Liver (tissue), 3 donors: ENCODE measurements at regions not wholly inside any gene's neighbourhood (a gene's known extent, or its start where the extent isn't known, plus 50 kb on each side); places are given as distances from the start of the nearest gene placed in this dataset.

Source experiments
- ATF3 ChIP-seq: IDR thresholded peaks from 2 replicates; pipeline ENCODE4 v1.6.1; 2016; ENCODE audit warnings: antibody characterized with exemption
- CTCF ChIP-seq: fragments of 150-350 bp; IDR thresholded peaks from 2 replicates; pipeline ENCODE4 v1.5.1; 2017; ENCODE audit warnings: improper control_type of control experiment, low read depth, low read length; ENCODE audit not compliant: missing input control
- EGR1 ChIP-seq, 2 donors: IDR thresholded peaks; 2 replicates each; pipeline ENCODE4 v1.6.1; 2016 to 2018; ENCODE audit warnings: antibody characterized with exemption in 2 of 2, low read depth in 2 of 2
- GABPA ChIP-seq, 2 donors: IDR thresholded peaks in 1 of 2; conservative IDR thresholded peaks in 1 of 2; 2 replicates each; pipeline ENCODE4 v1.6.1; 2016; ENCODE audit warnings: antibody characterized with exemption in 2 of 2, mild to moderate bottlenecking in 1 of 2, moderate library complexity in 1 of 2
- HNF4G ChIP-seq: IDR thresholded peaks from 2 replicates; pipeline ENCODE4 v1.6.1; 2016; ENCODE audit warnings: antibody characterized with exemption
- JUND ChIP-seq, 2 donors: IDR thresholded peaks; 2 replicates each; pipeline ENCODE4 v1.6.1; 2016; ENCODE audit warnings: antibody characterized with exemption in 2 of 2
- MAX ChIP-seq: IDR thresholded peaks from 2 replicates; pipeline ENCODE4 v1.6.1; 2016; ENCODE audit warnings: antibody characterized with exemption
- RAD21 ChIP-seq, 2 donors: IDR thresholded peaks; 2 replicates each; pipeline ENCODE4 v1.6.1; 2016; ENCODE audit warnings: antibody characterized with exemption in 2 of 2, mild to moderate bottlenecking in 2 of 2
- REST ChIP-seq: IDR thresholded peaks from 2 replicates; pipeline ENCODE4 v1.6.1; 2016; ENCODE audit warnings: antibody characterized with exemption, mild to moderate bottlenecking
- RXRA ChIP-seq, 2 donors: IDR thresholded peaks; 2 replicates each; pipeline ENCODE4 v1.6.1; 2017 to 2018; ENCODE audit warnings: antibody characterized with exemption in 2 of 2, mild to moderate bottlenecking in 1 of 2
- SP1 ChIP-seq: IDR thresholded peaks from 2 replicates; pipeline ENCODE4 v1.6.1; 2018; ENCODE audit warnings: antibody characterized with exemption, mild to moderate bottlenecking
- TAF1 ChIP-seq: conservative IDR thresholded peaks from 2 replicates; pipeline ENCODE4 v1.6.1; 2016; ENCODE audit warnings: antibody characterized with exemption, mild to moderate bottlenecking
- YY1 ChIP-seq: IDR thresholded peaks from 2 replicates; pipeline ENCODE4 v1.6.1; 2016; ENCODE audit warnings: antibody characterized with exemption, mild to moderate bottlenecking
- ZBTB33 ChIP-seq: IDR thresholded peaks from 2 replicates; pipeline ENCODE4 v1.6.1; 2016; ENCODE audit warnings: antibody characterized with exemption
- donor health status: healthy.
- donor health status: healthy.

GRCh38 chr9:25603106-25603505, 75.1 kb downstream of the TUSC1 start:
- no peak for TF ChIP-seq JUND (IDR thresholded peaks at IDR 0.05)
- no peak for TF ChIP-seq CTCF
- no peak for TF ChIP-seq EGR1 (IDR thresholded peaks at IDR 0.05; ENCODE audit: low read depth in 2 of 2)
- no peak for TF ChIP-seq REST
- no peak for TF ChIP-seq SP1
- TF ChIP-seq MAX = no peak
- TF ChIP-seq TAF1 = no peak
- no peak for TF ChIP-seq YY1
- no peak for TF ChIP-seq GABPA (IDR thresholded peaks at IDR 0.05 in 1 of 2, conservative IDR thresholded peaks at IDR 0.05 in 1 of 2)
- no peak for TF ChIP-seq RXRA (IDR thresholded peaks at IDR 0.05)
- TF ChIP-seq ZBTB33 = no peak
- no peak for TF ChIP-seq ATF3
- no peak for TF ChIP-seq RAD21 (IDR thresholded peaks at IDR 0.05)
- no peak for TF ChIP-seq HNF4G
